ENCODE measurements at regions not wholly inside any gene's neighbourhood (a gene's known extent, or its start where the extent isn't known, plus 50 kb on each side); places are given as distances from the start of the nearest gene placed in this dataset.

DNA sequence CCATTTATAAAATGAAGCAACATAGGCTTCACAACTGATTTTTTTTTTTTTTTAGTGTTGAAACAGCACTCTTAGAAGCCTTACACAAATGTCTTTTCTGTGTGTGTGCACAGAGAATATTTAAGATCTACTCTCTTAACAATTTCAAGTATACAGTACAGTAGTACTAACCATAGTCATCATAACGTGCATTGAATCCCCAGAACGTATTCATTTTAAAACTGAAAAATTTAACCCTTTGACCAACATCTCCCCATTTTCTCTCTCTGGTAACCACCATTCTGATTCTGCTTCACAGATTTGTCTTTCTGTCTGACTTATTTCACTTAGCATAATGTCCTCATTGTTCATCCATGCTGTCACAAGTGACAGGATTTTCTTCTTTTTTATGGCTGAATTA lies 475.6 kb downstream of the RFPL4B start:
- TF ChIP-seq POLR2A (IDR thresholded peaks at IDR 0.05; ENCODE audit: low read length) = no peak
- no peak for TF ChIP-seq GATA1 (IDR thresholded peaks at IDR 0.05; ENCODE audit: low read depth, low read length)
